ENCODE measurements at regions not wholly inside any gene's neighbourhood (a gene's known extent, or its start where the extent isn't known, plus 50 kb on each side); places are given as distances from the start of the nearest gene placed in this dataset.

DNA sequence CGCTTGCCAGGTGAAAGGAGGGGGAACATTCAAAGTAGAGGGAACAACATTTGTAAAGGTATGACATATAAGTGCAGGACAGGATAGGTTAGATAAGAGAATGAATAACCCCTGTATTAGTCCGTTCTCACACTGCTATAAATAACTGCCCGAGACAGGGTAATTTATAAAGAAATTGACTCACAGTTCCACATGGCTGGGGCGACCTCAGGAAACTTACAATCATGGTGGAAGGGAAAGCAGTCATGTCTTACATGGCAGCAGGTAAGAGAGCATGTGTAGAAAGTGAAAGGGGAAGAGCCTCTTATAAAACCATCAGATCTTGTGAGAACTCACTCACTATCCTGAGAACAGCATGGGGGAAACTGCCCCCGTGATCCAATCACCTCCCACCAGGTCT, 223.8 kb downstream of the SOX9 start:
- DNase-seq = no peak

DNA sequence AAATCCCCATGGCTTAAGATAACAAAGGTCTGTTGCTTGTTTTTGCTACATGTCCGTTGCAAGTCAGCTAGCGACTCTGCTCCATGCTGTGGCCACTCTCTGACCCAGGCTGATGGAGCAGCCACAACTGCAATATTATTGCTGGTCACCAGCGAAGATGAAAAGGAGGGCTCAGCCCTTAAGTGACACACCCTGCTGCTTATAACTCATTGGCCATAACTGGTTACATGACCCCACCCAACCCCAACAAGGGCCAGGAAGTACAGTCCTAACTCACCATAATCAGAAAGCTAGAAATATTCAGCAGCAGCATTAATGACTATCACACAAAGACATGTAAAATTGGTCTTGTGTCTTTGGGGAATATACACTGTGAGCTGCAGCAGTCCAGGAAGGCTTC, 224.3 kb downstream of the SOX9 start:
- DNase-seq = no peak

DNA sequence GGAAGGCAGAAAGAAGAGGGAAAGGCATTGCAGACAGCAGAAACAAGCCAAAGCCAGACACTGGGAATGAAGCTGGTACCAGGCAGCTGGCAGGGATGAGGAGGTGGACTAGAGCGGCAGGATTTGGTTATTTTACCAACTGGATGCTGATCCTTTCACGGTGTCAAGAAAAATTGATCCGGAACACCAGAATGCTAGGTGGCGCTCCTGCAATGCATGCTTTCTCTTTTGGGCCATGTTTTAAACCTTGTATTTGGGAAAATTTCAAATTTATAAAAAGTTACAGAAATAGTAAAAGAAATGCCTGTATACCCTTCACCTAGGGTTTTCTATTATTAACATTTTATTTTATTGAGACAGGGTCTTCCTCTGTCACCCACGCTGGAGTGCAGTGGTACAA, 224.7 kb downstream of the SOX9 start:
- DNase-seq = no peak

DNA sequence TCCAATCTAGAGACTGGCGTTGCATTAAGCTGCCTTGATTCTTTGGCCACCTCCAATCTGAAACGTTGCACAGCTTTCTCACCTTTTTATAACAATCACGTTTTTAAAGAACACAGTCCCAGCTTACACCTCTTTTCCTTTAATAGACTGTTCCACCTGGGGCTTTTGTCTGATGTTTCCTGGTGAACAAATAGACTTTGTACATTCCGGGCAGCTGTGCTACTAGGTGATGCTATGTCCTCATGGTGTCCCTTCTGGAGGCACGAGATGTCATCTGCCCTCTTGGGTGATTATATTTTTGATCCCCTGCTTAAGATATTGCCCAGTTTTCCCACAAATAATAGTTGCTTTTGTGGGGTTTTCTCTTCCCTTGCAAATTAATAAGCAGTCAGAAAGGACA, 225.5 kb downstream of the SOX9 start:
- DNase-seq = no peak

DNA sequence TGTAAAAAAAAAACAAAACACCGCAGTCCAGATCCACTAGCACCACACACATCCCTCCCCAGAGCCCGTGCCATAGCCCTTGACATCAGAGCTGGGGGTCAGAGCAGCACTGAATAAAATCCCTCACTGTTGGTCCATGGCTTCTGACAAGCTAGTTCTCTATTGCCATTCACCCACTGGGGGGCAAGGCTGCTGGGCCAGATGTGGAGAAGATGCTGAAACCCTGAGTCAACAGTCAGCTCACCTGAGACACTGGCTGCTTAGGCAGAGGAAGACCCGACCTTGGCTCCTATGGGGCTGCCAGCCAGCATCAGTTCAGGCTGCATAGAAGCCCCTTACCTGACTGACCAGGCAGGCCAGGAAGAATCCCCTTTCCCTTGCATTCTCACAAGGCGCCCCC, 228.2 kb downstream of the SOX9 start:
- no peak for DNase-seq

DNA sequence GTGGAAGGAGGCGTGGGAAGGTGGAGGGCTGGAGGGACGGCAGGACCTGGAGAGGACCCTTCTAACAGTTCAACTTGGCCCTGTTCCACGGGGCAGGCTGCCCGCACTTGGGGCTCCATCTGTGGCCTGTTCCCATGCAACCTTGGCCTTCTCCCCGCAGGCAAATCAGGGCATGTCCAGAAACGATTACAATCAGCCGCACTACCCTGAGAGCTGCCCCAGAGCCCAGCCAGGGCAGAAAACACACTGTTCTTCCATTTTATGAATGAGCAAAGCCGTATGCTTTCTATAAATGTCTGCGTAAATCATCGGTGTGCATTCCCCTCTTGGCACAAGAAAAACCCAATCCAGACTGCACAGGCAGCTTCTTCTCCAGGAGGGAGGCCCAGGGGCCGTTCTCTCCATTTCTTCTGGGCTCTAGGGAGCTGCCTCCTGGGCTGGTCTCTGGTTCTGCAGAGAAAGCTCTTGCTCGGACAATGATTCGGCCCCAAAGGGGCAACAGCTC, 228.7 kb downstream of the SOX9 start:
- no peak for DNase-seq

DNA sequence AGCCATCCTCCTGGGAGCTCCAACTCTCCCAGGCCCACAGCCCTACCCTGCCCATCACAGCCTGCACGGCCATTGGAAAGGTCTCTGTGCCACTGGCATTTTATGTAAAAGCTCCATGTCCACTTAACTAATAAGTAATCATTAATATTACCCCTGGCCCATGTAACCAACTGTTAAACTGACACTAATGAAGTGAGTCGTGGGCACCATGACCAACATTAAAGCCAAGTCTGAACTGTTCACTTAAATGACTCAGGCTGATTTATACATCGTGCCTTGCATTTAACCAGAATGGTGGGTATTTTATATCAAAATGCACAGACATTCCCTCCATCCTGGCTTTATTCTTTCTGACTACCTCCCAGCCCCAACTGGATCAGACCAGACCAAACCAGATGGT, 229.3 kb downstream of the SOX9 start:
- no peak for DNase-seq

DNA sequence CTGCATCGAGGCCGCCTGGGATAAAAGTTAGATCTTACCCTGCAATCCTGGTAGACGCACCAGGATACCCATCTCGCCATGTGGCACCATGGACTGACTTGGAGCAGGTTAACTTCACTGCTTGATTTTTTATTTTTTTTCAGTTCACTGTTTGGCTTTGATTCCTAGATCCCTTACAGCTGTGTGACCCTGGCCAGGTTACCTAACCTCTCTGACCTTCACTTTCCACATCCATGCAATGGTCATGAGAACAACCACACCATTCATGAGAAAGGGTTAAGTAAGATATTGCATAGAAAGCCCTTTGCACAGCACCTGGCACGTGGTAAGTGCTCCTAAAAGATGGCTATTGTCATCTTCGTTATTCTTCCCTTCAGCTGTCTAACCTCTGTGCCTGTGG, 230.5 kb downstream of the SOX9 start:
- DNase-seq = no peak

DNA sequence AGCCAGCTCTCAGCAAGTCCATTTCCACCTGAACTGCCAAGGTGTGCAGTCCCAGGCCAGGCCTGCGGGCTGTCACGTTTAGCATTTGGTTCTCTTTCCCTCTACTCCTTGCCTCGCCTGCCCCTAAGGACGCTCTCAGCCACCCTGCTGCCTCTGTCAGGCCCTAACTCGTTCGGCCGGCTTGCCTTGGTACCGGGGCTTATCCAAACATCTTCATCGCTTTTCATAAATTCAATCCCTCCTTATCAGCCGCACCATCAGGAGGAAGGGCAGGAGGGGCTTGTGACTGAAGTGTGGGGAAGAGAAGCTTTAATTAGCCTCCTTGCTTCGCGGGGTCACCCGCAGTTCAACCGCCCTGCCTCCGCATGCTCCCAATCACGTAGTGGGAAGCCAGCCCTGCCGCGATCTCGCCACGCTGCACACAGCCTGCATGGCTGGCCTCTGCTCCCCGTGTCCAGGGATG, 231.1 kb downstream of the SOX9 start:
- DNase-seq = no peak

DNA sequence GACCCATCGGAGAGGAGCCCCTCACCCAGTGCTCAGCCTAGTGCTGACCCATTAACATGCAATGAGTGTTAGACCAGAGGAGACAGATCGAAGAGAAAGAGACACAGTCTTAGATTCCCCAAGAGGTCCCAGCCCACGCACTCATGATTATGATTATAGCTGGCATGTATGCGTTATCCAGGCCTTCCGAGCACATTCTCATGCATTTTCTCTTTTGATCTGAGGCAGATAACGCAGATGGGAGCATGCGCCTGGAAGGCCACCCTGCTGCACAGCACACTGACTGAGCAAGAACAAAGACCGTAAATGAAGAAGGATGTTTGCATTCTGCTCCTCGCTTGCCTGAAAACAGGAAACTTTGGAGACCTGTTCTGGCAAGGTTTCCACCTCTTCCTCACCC, 232.7 kb downstream of the SOX9 start:
- DNase-seq = no peak

DNA sequence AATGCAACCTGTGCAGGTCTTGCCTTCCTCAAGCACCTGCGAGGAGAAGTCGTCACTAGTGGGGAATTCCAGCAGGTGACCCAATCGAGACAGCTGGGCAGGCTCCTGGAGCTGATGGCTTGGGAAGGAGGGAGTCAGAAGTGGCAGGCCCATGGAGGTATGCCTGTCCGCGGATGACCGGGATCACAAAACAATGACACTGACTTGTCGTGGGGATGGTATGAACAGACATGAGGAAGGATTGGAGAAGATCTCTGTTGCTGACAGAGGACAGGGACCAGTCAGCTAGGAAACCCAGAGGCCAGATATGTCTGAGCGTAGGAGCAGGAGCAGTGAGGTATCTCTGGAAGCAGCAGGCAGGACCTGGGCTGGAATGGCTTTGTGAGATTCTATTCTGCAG, 233.3 kb downstream of the SOX9 start:
- no peak for DNase-seq

DNA sequence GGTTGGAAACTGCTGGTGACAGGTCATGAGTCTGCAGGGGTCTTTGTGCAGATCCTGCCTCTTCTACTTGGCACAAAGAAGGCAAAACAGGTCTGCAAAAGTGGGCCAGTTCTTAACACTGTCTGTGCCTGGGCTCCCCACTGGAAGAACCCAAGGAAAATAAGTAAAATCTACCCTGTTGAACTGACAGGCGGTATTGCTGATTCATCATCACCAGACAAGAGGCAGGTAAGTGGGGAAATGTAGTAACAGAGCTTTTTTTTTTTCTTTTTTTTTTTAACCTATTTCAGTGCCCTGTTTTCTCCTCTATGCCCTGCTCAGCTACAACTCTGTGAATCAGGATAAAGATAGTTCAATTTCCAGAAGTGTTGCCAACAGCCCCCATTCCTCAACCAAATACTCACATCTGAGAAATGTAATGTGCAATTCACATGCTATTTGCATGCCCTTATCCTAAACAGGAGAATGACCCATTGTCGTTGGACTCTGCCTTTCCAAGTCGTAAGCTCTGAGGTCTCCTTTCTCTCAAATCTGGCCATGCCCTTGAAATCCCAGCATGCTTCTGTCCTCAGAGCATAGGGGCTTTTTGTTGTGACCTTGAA, 237.0 kb downstream of the SOX9 start:
- DNase-seq = no peak

DNA sequence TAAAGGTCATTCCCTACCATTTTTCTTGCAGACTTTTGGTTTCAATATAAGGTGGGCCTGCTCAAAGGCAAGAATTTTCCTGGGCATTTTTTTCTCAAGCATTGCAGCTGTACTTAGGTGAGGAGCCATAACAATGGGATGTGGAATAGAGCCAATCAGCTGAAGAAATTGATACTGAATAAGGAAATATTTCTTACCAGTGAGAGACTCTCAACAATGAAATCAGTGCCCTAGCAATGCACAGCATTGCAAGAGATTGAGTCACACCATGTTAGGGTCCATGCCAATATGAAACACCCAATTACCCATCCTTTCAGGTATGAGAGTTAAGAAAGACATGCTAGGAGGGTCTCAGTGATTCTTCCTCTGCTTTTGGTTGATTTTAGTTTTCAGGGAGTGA, 237.6 kb downstream of the SOX9 start:
- peak; percentile 77 for DNase-seq

DNA sequence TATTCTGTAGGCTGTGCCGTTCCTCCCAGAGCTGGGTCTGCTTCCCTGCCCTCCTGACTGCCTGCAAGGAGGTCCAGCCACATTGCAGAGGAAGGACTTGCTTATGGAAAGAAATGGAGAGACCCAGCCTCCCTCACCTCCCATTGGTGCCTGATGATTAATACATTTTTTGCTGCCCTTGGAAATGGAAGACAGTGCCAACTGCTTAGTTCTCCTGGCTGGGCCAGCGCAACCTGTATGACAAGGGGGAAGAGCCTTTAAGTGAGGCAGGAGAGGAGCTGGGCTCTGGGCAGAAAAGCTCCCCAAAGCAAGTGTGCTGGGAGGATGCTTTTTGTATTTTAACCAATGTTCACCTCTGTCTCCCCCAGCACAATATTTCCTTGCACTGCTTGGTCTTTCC, 238.5 kb downstream of the SOX9 start:
- no peak for DNase-seq

DNA sequence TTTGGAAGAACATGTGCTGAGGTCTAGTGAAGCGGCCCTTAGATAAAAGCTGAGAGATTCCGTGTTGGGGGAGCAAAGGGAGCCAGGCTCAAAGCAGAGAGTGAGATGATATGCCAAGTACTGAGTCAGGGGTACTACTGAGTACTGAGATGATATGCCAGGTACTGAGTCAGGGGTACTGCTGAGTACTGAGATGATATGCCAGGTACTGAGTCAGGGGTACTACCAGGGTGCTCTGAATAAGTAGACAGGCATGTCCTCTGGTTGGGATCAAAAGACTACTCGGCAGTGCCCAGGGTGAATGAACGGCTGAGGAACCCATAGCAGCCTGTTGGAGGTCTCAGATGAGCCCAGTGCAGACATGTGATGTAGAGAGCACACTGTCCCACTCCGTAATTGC, 239.0 kb downstream of the SOX9 start:
- no peak for DNase-seq

DNA sequence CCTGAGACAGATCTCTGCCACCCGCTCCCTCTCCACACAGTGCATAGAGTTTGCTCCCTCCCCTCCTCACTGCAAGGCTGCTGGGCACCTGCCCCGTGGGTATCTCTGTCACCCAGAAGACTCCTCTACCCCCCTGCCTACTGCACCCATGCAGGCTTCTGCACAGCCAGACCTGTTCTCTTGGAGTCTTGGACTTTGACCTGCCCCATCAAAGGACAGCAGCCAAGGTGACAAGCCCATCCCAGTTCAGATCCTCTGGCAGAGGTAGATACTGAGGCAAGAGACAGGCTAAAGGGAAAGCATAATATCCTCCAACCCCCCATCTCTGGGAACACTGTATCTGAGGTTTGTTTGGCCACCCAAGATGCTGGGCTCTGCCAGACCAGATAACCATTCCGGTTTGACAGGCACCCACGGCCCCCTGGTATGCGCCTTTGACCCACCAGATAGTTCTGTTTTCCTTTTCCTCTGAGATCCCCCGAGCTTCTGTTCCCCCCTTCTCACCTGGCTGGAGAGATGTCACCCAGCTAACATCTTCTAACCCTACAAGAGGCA, 239.6 kb downstream of the SOX9 start:
- DNase-seq = no peak

DNA sequence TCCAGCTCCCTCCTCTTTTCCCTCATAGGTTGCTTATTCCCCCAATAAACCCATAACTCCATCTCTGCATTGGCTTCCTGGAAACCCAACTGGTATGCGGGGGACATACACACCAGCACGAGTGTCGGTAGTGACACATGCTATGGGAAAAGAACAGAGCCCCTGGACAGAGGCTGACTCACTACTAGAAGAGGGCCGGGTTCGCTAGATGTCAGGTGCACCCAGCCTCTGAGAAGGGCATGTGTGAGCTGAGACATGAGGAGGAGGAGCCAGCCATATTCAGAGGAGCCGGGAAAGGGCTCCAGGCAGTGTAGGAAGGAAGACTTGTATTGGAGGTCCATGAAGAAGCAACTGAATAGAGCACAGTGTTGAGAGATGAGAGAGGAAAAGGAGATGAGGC, 241.1 kb downstream of the SOX9 start:
- no peak for DNase-seq

DNA sequence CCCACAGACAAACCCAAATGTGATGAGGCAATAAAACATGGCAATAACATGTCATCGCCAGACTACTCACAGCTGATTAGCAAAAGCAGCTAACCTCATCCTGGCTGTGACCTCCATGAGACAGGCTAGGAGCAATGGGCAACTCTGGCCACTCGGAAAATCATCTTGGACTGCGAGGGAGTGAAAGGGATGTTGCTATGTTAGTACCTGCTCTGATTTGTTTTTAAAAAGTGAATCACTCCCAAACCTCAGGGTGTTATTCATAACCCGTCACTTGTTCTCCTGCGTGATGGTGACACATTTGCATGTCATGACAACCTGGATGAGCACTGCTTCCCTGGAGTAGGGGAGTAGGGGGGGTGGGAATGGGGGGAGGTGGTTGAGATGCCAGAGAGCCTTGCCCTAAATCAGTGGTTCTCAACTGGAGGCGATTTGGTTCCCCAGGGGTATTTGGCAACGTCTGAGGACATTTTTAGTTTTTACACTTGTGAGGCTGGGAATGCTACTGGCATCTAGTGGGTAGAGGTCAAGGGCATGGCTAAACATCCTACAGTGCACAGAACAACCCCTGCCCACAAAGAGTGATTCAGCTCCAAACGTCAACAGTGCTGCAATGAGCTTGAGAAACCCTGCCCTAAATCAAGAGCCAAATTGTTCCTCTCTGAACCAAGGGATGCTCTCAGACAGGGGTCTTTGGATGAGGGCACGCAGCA, 241.7 kb downstream of the SOX9 start:
- DNase-seq = peak; percentile 76

DNA sequence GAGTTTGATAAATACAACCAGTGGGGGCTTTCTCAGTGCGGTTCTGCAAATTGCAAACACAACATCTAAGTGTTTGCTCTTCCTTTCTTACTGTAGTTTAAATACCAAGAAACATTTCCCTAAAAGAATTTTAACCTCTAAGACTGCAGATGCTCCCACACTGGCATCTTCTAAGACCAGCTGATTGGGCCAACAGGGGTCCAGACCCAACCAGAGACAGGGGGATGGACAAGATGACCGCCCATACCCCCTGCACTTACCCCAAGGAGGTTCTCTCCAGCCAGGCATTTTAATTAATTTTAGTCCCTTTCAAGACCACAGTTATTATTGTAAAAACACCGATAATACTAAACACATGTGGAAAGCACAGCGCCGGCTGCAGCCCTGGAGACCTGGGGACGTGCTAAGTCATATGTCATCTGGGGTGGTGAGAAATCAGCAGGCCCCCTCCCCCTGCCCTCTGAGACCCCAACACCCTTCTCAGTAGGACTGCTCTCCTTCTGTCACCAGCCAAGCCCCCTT, 242.3 kb downstream of the SOX9 start:
- DNase-seq = no peak

DNA sequence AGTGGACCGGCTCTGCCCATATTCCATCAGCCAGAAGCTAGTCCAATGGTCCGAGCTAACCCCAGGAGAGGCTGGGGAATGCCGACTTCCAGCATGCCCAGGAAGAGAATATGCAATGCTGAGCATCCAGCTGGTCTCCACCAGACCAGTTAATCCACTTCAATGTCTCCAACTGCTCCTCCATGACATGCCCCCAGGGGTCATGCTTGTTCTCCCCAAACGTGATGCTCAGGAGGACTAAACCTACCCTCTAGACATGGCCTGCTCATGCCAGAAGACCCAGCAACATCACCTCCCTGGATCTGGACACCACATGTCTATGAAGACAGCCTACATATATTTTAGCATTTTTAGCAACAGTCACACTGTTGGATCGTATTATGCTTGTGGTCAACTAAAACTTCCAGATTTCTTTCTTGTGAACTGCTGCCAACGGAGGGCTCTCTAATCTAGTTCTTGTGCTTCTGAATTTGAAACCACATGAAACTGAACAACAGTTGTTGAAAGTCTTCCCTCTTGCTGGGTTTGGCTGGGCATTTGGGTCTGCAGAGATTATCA, 245.1 kb downstream of the SOX9 start:
- peak; percentile 73 for DNase-seq

DNA sequence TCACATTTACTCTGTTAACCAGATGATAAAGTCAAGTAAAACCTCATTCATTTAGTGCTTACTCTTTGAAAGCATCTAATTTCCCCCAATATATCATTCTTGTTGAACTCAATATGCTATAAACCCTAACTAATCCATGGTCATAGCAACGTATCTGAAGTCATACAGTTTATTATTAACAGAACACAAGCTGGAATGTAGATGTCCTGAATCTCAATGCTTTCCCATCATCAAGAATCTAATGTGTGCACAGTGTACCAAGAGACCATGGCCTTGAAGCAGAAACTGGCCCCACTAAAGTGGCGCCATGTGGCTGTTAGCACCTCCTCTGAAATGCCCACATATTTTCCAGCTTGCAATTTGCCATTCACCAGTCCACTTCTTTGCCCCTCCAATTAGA, 245.8 kb downstream of the SOX9 start:
- DNase-seq = no peak

DNA sequence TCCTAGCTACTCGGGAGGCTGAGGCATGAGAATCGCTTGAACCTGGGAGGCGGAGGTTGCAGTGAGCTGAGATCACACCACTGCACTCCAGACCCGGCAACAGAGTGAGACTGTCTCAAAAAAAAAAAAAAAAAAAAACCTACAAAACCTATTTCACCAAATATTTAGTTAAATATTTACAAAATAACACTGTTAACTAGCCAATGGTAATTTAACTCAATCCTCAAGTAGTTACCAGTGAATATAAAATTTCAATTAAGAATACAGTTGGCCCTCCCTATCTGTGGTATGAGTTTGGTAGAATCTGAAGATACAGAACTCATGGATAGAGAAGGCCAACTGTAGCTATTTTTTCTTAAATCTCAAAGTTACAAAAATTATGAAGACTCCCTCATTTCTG, 247.4 kb downstream of the SOX9 start:
- no peak for DNase-seq

DNA sequence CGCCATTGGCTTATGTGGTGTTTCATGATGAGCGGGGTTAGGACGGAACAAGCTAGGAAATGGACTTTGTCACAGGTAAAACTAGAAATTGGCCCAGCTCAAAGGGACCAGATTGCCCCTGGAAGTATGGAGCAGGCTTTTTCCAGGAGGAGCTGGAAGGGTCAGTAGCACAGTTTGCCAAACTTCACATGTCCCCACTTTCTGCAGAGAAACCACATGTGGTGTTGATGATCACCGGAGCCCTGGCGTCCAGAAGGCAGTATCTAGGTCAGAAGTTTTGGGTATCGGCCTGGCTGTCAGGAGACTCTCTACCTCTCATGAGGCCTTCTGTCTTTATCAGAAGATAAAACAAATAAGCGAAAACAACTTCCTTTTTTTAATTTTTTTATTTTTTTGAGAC, 248.5 kb downstream of the SOX9 start:
- DNase-seq = no peak

DNA sequence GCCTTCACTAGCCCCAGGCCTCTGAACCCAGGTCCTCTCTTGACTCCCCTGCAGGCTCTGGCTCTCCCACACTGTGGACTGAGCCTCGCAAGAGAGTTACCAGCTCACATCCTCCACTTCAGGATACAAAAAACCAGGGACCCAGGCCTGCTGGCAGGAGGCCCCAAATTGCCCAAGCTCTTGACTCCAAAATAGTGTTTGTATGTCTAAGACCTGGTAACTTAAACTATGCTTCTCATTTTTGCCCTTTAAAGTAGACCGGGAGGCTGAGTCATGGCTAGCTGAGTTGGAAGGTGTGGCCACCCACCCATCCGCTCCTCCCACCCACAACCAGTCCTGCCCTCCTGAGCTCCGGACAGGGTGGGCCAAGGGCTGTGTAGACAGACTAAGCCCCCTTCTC, 250.0 kb downstream of the SOX9 start:
- peak; percentile 52 for DNase-seq

Measured in fibroblast of skin of right quadriceps (primary cell).